ENCODE measurements at regions not wholly inside any gene's neighbourhood (a gene's known extent, or its start where the extent isn't known, plus 50 kb on each side); places are given as distances from the start of the nearest gene placed in this dataset.

DNA sequence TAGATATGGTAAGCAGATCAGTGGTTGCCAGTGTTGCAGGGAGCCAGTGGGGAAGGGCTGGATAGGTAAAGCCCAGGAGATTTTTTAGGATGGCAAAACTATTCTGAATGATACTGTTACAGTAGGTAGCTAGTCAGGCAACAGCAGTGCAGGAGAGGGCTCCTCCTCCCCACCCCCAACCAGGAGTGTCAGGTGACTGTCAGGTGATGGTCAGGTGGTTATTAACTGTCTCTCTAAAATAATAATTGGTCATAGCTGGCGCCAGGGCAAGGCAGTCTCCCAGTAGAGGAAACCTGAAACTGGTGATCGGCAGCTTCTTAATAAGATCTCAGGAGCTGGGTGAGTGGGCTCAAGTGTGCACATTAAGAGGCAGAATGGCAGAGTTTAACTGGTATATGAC lies 201.6 kb upstream of the PARD3B start:
- Histone ChIP-seq H3K4me1 (ENCODE audit: low read depth) (no peaks in the 10 kb centered on the region), H3K4me3 (no peak overlapping the region), H3K27ac (no peak overlapping the region), H3K36me3 (no peaks in the 10 kb centered on the region), H3K27me3 (no peaks in the 10 kb centered on the region), H3K9me3 (ENCODE audit: low read depth) (no peaks in the 10 kb centered on the region)
- DNase-seq (ENCODE audit: low read depth in 1 of 2, low spot score in 1 of 2) = no peak
- TF ChIP-seq, protein P1, sequence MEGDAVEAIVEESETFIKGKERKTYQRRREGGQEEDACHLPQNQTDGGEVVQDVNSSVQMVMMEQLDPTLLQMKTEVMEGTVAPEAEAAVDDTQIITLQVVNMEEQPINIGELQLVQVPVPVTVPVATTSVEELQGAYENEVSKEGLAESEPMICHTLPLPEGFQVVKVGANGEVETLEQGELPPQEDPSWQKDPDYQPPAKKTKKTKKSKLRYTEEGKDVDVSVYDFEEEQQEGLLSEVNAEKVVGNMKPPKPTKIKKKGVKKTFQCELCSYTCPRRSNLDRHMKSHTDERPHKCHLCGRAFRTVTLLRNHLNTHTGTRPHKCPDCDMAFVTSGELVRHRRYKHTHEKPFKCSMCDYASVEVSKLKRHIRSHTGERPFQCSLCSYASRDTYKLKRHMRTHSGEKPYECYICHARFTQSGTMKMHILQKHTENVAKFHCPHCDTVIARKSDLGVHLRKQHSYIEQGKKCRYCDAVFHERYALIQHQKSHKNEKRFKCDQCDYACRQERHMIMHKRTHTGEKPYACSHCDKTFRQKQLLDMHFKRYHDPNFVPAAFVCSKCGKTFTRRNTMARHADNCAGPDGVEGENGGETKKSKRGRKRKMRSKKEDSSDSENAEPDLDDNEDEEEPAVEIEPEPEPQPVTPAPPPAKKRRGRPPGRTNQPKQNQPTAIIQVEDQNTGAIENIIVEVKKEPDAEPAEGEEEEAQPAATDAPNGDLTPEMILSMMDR (IDR thresholded peaks at IDR 0.05; ENCODE audit: low read depth, low read length) = no peak

DNA sequence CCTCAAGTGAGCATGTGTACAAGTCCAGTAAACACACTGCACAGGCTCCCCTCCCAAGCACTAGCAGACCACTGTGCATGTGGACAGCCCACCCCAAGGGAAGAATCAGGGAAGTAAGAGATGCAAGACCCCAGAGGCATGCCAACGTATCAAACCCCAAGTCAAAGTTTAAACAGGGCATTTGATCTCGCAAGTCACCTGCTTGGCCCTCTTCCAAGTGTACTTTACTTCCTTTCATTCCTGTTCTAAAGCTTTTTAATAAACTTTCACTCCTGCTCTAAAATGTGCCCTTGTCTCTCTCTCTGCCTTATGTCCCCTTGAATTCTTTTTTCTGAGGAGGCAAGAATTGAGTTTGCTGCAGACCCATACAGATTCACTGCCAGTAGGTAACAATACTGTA lies 201.2 kb upstream of the PARD3B start:
- H3K36me3 ChIP-seq = no peaks in the 10 kb centered on the region
- no peak for DNase-seq (ENCODE audit: low read depth in 1 of 2, low spot score in 1 of 2)
- no peaks in the 10 kb centered on the region for H3K4me1 ChIP-seq (ENCODE audit: low read depth)
- no peaks in the 10 kb centered on the region for H3K9me3 ChIP-seq (ENCODE audit: low read depth)
- H3K27me3 ChIP-seq = no peaks in the 10 kb centered on the region
- no peak overlapping the region for H3K27ac ChIP-seq
- TF ChIP-seq, protein P1 (IDR thresholded peaks at IDR 0.05; ENCODE audit: low read depth, low read length) = no peak
- H3K4me3 ChIP-seq = no peak overlapping the region

DNA sequence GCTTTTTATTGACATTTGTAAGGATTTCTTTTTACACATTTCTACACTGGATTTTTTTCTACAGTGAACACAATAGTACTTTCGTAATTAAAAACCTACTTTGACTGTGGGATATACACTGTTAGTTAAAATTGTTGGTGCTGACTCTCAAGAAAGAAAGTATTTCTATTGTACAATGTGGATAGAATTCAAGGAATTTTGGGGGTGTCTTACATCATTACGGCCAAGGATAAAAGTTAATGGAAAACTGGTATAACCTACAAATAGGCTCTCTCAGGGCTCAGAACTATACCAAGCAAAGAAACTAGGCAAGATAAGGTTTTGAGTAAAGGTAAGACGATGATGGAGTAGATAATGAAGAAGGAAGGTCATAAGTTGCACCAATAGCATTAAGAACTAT lies 198.4 kb upstream of the PARD3B start:
- no peaks in the 10 kb centered on the region for H3K27me3 ChIP-seq
- H3K4me1 ChIP-seq (ENCODE audit: low read depth) = no peaks in the 10 kb centered on the region
- no peaks in the 10 kb centered on the region for H3K36me3 ChIP-seq
- DNase-seq (ENCODE audit: low read depth in 1 of 2, low spot score in 1 of 2) = no peak
- TF ChIP-seq, protein P1 (IDR thresholded peaks at IDR 0.05; ENCODE audit: low read depth, low read length) = no peak
- H3K4me3 ChIP-seq = no peak overlapping the region
- H3K27ac ChIP-seq = no peak overlapping the region
- H3K9me3 ChIP-seq (ENCODE audit: low read depth) = no peaks in the 10 kb centered on the region

DNA sequence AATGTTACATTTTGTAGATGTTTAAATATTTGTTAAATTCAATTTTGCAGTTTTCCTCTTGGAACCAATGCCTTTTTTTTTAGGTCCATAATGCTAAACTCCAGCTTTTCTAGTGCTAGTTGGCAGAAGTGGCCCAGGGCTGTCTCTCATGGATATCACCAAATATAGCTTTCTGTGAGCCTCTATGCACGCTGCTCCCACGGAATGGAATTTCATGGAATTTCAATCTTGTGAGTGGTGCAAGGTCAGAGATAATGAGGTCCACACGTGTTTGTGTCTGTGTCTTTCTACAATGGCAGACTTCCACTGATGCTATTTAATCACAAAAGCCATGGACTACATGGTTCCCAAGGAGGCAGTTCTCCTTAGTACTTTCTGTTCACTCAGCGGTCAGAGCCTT lies 191.5 kb upstream of the PARD3B start:
- Histone ChIP-seq H3K4me3 (no peak overlapping the region), H3K27ac (no peak overlapping the region), H3K9me3 (ENCODE audit: low read depth) (no peaks in the 10 kb centered on the region), H3K27me3 (no peaks in the 10 kb centered on the region), H3K36me3 (no peaks in the 10 kb centered on the region), H3K4me1 (ENCODE audit: low read depth) (no peaks in the 10 kb centered on the region)
- DNase-seq (ENCODE audit: low read depth in 1 of 2, low spot score in 1 of 2) = peak; percentile 28 to 31
- TF ChIP-seq, protein P1 (IDR thresholded peaks at IDR 0.05; ENCODE audit: low read depth, low read length) = no peak

DNA sequence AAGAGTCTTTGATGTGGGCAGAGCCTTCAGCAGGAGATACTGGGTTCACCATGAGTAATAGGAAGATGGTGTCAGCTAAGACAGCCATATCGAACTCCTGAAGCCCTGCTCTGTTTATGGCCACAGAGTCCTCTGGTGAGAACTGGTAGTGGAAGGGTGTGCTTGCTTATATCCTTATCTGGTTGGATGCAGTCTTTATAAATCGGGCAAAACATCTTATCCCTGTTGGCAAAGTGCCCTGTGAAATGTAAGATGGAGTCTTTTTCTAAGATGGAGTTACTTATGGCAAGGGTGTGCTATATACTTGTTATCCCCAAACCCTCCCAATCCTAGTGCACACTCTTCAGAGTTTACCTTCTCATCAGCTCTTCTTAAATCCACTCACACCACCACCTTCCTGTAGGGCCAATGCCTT lies 190.8 kb upstream of the PARD3B start:
- Histone ChIP-seq H3K36me3 (no peaks in the 10 kb centered on the region), H3K9me3 (ENCODE audit: low read depth) (no peaks in the 10 kb centered on the region), H3K4me3 (no peak overlapping the region), H3K27ac (no peak overlapping the region), H3K27me3 (no peaks in the 10 kb centered on the region), H3K4me1 (ENCODE audit: low read depth) (no peaks in the 10 kb centered on the region)
- no peak for DNase-seq (ENCODE audit: low read depth in 1 of 2, low spot score in 1 of 2)
- TF ChIP-seq, protein P1 (IDR thresholded peaks at IDR 0.05; ENCODE audit: low read depth, low read length) = no peak

DNA sequence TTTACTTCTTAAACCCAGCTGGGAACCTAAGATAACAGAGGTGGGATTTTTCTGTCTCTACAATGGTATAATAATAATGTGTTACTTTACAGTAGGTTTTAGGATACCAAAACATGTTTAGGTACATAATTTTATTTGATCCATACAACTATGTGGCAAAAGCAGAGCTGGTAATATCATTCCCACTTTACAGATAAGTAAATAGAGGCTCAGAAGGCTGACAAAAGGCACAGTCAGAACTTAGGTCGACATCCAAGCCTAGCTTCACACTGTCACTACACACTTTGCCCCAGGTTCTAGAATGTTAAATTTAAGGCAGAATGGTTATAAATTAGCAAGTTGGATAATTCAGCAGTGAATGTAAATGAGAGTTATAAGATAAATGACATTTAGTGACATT lies 189.6 kb upstream of the PARD3B start:
- H3K27me3 ChIP-seq = no peaks in the 10 kb centered on the region
- no peak for DNase-seq (ENCODE audit: low read depth in 1 of 2, low spot score in 1 of 2)
- H3K9me3 ChIP-seq (ENCODE audit: low read depth) = no peaks in the 10 kb centered on the region
- H3K4me3 ChIP-seq = no peak overlapping the region
- H3K27ac ChIP-seq = no peak overlapping the region
- H3K4me1 ChIP-seq (ENCODE audit: low read depth) = no peaks in the 10 kb centered on the region
- TF ChIP-seq, protein P1 (IDR thresholded peaks at IDR 0.05; ENCODE audit: low read depth, low read length) = no peak
- no peaks in the 10 kb centered on the region for H3K36me3 ChIP-seq
